EL (cell line): ENCODE measurements at regions not wholly inside any gene's neighbourhood (a gene's known extent, or its start where the extent isn't known, plus 50 kb on each side); places are given as distances from the start of the nearest gene placed in this dataset.

Experiments
- DNase-seq: peaks from one replicate; pipeline ENCODE4 v3.0.0-alpha.2; 2016

- no peak for DNase-seq
These were observed 138.1 kb upstream of the BMP4 start for GRCh38 chr14:54094765-54095164.

GRCh38 chr14:54098536-54098935, 141.9 kb upstream of the BMP4 start:
- peak; percentile 19 for DNase-seq

GRCh38 chr14:54102051-54102456, 145.4 kb upstream of the BMP4 start:
- no peak for DNase-seq

- DNase-seq = no peak
These were observed 145.9 kb upstream of the BMP4 start for GRCh38 chr14:54102530-54102929.

GRCh38 chr14:54104601-54105145, 148.0 kb upstream of the BMP4 start:
- no peak for DNase-seq

- no peak for DNase-seq
These were observed 148.8 kb upstream of the BMP4 start for GRCh38 chr14:54105406-54105805.

- DNase-seq = no peak
These were observed 149.3 kb upstream of the BMP4 start for GRCh38 chr14:54105898-54106297.

- peak; percentile 72 for DNase-seq
These were observed 150.2 kb upstream of the BMP4 start for GRCh38 chr14:54106661-54107377.

- peak; percentile 86 for DNase-seq
These were observed 152.2 kb upstream of the BMP4 start for GRCh38 chr14:54108481-54109471.

- no peak for DNase-seq
These were observed 153.0 kb upstream of the BMP4 start for GRCh38 chr14:54109521-54110120.

GRCh38 chr14:54114941-54115340, 158.3 kb upstream of the BMP4 start:
- DNase-seq = no peak

GRCh38 chr14:54116198-54116885, 159.7 kb upstream of the BMP4 start:
- DNase-seq = no peak

GRCh38 chr14:54116972-54117371, 160.3 kb upstream of the BMP4 start:
- peak; percentile 82 for DNase-seq

GRCh38 chr14:54117396-54117795, 160.8 kb upstream of the BMP4 start:
- no peak for DNase-seq

GRCh38 chr14:54117924-54118323, 161.3 kb upstream of the BMP4 start:
- DNase-seq = no peak

GRCh38 chr14:54120260-54120659, 163.6 kb upstream of the BMP4 start:
- no peak for DNase-seq

- no peak for DNase-seq
These were observed 164.9 kb upstream of the BMP4 start for GRCh38 chr14:54121466-54122027.

GRCh38 chr14:54123841-54124240, 167.2 kb upstream of the BMP4 start:
- DNase-seq = no peak

- DNase-seq = no peak
These were observed 168.5 kb upstream of the BMP4 start for GRCh38 chr14:54125109-54125508.

- DNase-seq = no peak
These were observed 170.3 kb upstream of the BMP4 start for GRCh38 chr14:54126947-54127346.

GRCh38 chr14:54127526-54127925, 170.9 kb upstream of the BMP4 start:
- DNase-seq = peak; percentile 18
